WTC11 (cell line): ENCODE measurements at regions not wholly inside any gene's neighbourhood (a gene's known extent, or its start where the extent isn't known, plus 50 kb on each side); places are given as distances from the start of the nearest gene placed in this dataset.

Source experiments
- ATAC-seq: fragments of 200-7000 bp; cut with Tn5 transposase; 2 replicates; pipeline ENCODE4 v1.10.0; 2021; ENCODE audit warnings: mild to moderate bottlenecking, moderate library complexity
- CTCF ChIA-PET: fragments of 300-600 bp; sonication (Branson Sonifier 250); formaldehyde crosslinking; loops from one replicate; lab custom pipeline; 2021; ENCODE audit warnings: antibody characterized with exemption; lab: Charles Lee
- POLR2A ChIA-PET: fragments of 350-600 bp; sonication (Branson Sonifier 250); formaldehyde crosslinking; loops from one replicate; lab custom pipeline; 2021; ENCODE audit warnings: antibody characterized with exemption; lab: Charles Lee
- DNase-seq: peaks from one replicate; pipeline ENCODE4 v3.0.0; 2021; ENCODE audit warnings: low spot score
- H3K27ac Mint-ChIP-seq: 2 replicates; pipeline ENCODE4 v1.8.0; 2021; ENCODE audit warnings: mixed read lengths
- H3K27me3 Mint-ChIP-seq: 2 replicates; pipeline ENCODE4 v1.8.0; 2021; ENCODE audit warnings: low read depth, mild to moderate bottlenecking, moderate library complexity, mixed read lengths
- H3K36me3 Mint-ChIP-seq: 2 replicates; pipeline ENCODE4 v1.8.0; 2021; ENCODE audit warnings: mixed read lengths
- H3K4me1 Mint-ChIP-seq: 2 replicates; pipeline ENCODE4 v1.8.0; 2022; ENCODE audit warnings: mixed read lengths
- H3K4me3 Mint-ChIP-seq: 2 replicates; pipeline ENCODE4 v1.8.0; 2021; ENCODE audit warnings: mild to moderate bottlenecking, moderate library complexity, mixed read lengths
- H3K9me3 Mint-ChIP-seq: 2 replicates; pipeline ENCODE4 v1.8.0; 2021; ENCODE audit warnings: mixed read lengths
- ARID4B ChIP-seq: sonication (generic); formaldehyde crosslinking; IDR thresholded peaks from 2 replicates; pipeline ENCODE4 v1.8.0; 2023; ENCODE audit warnings: missing genetic modification reagents, mild to moderate bottlenecking, borderline replicate concordance
- ATF3 ChIP-seq: sonication (generic); formaldehyde crosslinking; conservative IDR thresholded peaks from 2 replicates; pipeline ENCODE4 v1.8.1; 2022; ENCODE audit warnings: mild to moderate bottlenecking, missing genetic modification reagents
- CTCF ChIP-seq: fragments of 200-600 bp; IDR thresholded peaks from 2 replicates; pipeline ENCODE4 v1.8.0; 2022; ENCODE audit warnings: antibody characterized with exemption
- ERG ChIP-seq: fragments of 250-450 bp; sonication (Bioruptor Pico); IDR thresholded peaks from 2 replicates; pipeline ENCODE4 v1.8.0; 2021; ENCODE audit warnings: mild to moderate bottlenecking
- ESRRA ChIP-seq: sonication (generic); formaldehyde crosslinking; IDR thresholded peaks from 2 replicates; pipeline ENCODE4 v1.8.1; 2022; ENCODE audit warnings: mild to moderate bottlenecking, missing genetic modification reagents, borderline replicate concordance
- HMGXB4 ChIP-seq: sonication (generic); formaldehyde crosslinking; IDR thresholded peaks from 2 replicates; pipeline ENCODE4 v1.8.1; 2023; ENCODE audit warnings: mild to moderate bottlenecking, moderate library complexity, missing genetic modification reagents
- IRF2 ChIP-seq: sonication (generic); formaldehyde crosslinking; IDR thresholded peaks from 2 replicates; pipeline ENCODE4 v1.8.0; 2022; ENCODE audit warnings: low read depth, missing genetic modification reagents, borderline replicate concordance
- JAZF1 ChIP-seq: fragments of 250-450 bp; sonication (Bioruptor Pico); IDR thresholded peaks from 2 replicates; pipeline ENCODE4 v1.9.0; 2021; ENCODE audit warnings: moderate library complexity, mild to moderate bottlenecking, inconsistent platforms
- NR2C2 ChIP-seq: sonication (generic); formaldehyde crosslinking; IDR thresholded peaks from 2 replicates; pipeline ENCODE4 v1.8.0; 2022; ENCODE audit warnings: mild to moderate bottlenecking, missing genetic modification reagents
- OVOL2 ChIP-seq: fragments of 250-450 bp; sonication (Bioruptor Pico); IDR thresholded peaks from 2 replicates; pipeline ENCODE4 v1.9.0; 2021; ENCODE audit warnings: mild to moderate bottlenecking, borderline replicate concordance
- PRRX2 ChIP-seq: fragments of 250-450 bp; sonication (Bioruptor Pico); IDR thresholded peaks from 2 replicates; pipeline ENCODE4 v1.8.0; 2021; ENCODE audit warnings: mild to moderate bottlenecking
- RORB ChIP-seq: fragments of 250-450 bp; sonication (Bioruptor Pico); IDR thresholded peaks from 2 replicates; pipeline ENCODE4 v1.9.0; 2021; ENCODE audit warnings: mild to moderate bottlenecking
- ZMAT4 ChIP-seq: fragments of 250-450 bp; sonication (Bioruptor Pico); IDR thresholded peaks from 2 replicates; pipeline ENCODE4 v1.9.0; 2021; ENCODE audit warnings: mild to moderate bottlenecking
- ZNF416 ChIP-seq: fragments of 250-450 bp; sonication (Bioruptor Pico); IDR thresholded peaks from 2 replicates; pipeline ENCODE4 v1.9.0; 2021; ENCODE audit warnings: mild to moderate bottlenecking, inconsistent platforms
- ZNF512 ChIP-seq: sonication (generic); formaldehyde crosslinking; IDR thresholded peaks from 2 replicates; pipeline ENCODE4 v1.8.1; 2022; ENCODE audit warnings: missing genetic modification reagents, borderline replicate concordance
- ZSCAN18 ChIP-seq: fragments of 250-450 bp; sonication (Bioruptor Pico); IDR thresholded peaks from 2 replicates; pipeline ENCODE4 v2.1.2; 2022; ENCODE audit warnings: mild to moderate bottlenecking, moderate library complexity

GRCh38 chr5:114113604-114114003, 248.3 kb upstream of the KCNN2 start:
- peaks cover 7% of the 10 kb centered on the region for H3K9me3 Mint-ChIP-seq
- no peak overlapping the region for H3K27ac Mint-ChIP-seq
- H3K4me1 Mint-ChIP-seq: peaks cover 4% of the 10 kb centered on the region
- DNase-seq (no peak), ATAC-seq (no peak)
- ChIA-PET POLR2A (no interaction called here), CTCF (no interaction called here)
- TF ChIP-seq ZSCAN18 (CRISPR knock-in tag): no peak
- TF ChIP-seq OVOL2 (CRISPR knock-in tag): no peak
- no peak for TF ChIP-seq ESRRA (CRISPR knock-in tag)
- TF ChIP-seq CTCF: no peak
- no peak for TF ChIP-seq PRRX2 (CRISPR knock-in tag)
- TF ChIP-seq ZNF416 (CRISPR knock-in tag): no peak
- TF ChIP-seq ATF3 (CRISPR knock-in tag): no peak
- TF ChIP-seq ZNF512 (CRISPR knock-in tag): no peak
- TF ChIP-seq JAZF1 (CRISPR knock-in tag): no peak
- H3K27me3 Mint-ChIP-seq: no peaks in the 10 kb centered on the region
- no peak overlapping the region for H3K4me3 Mint-ChIP-seq
- H3K36me3 Mint-ChIP-seq: no peaks in the 10 kb centered on the region

- Mint-ChIP-seq H3K27me3 (no peaks in the 10 kb centered on the region), H3K27ac (no peak overlapping the region), H3K4me1 (peaks cover 4% of the 10 kb centered on the region), H3K36me3 (no peaks in the 10 kb centered on the region), H3K9me3 (peaks cover under 1% of the 10 kb centered on the region; the same call in 1 of the 2 replicates), H3K4me3 (no peak overlapping the region)
- TF ChIP-seq ERG (no peak), ARID4B (CRISPR knock-in tag) (no peak), ZMAT4 (no peak), HMGXB4 (CRISPR knock-in tag) (no peak), RORB (CRISPR knock-in tag) (no peak), IRF2 (CRISPR knock-in tag) (no peak), NR2C2 (CRISPR knock-in tag) (no peak)
- ChIA-PET POLR2A (no interaction called here), CTCF (no interaction called here)
- DNase-seq (no peak), ATAC-seq (no peak)
Measured at GRCh38 chr5:114116981-114117380, 244.9 kb upstream of the KCNN2 start.
